A673 (cell line): ENCODE measurements at regions not wholly inside any gene's neighbourhood (a gene's known extent, or its start where the extent isn't known, plus 50 kb on each side); places are given as distances from the start of the nearest gene placed in this dataset.
"Not testable (repeated sequence)": the region's sequence is repeated elsewhere in the genome, so short reads cannot be mapped to it uniquely, and the experiment has no call there.

Experiments
- BruUV-seq: library from RNA; stranded (reverse); fragments of 400-500 nt; replicated peaks from 2 replicates; lab custom pipeline; 2021; lab: Mats Ljungman, UMichigan
- CTCF ChIA-PET: fragments of 300-600 bp; sonication (Branson Sonifier 250); formaldehyde crosslinking; loops from one replicate; lab custom pipeline; 2022; ENCODE audit warnings: antibody characterized with exemption; lab: Charles Lee
- POLR2A ChIA-PET: fragments of 300-600 bp; sonication (Branson Sonifier 250); formaldehyde crosslinking; loops from one replicate; lab custom pipeline; 2022; ENCODE audit warnings: antibody characterized with exemption; ENCODE audit not compliant: low non-redundant PET; lab: Charles Lee
- DNase-seq: peaks from one replicate; pipeline ENCODE4 v3.0.0-alpha.2; 2015; ENCODE audit warnings: low spot score
- H3K27ac ChIP-seq: fragments of 200-600 bp; sonication (generic); 2 replicates; pipeline ENCODE4 v1.5.1; 2016; ENCODE audit warnings: mixed run types, low read depth, mild to moderate bottlenecking, mixed read lengths, antibody characterized with exemption, low read length; ENCODE audit not compliant: poor library complexity, severe bottlenecking
- H3K27me3 ChIP-seq: fragments of 200-600 bp; sonication (generic); replicated peaks from 2 replicates; pipeline ENCODE4 v1.6.1; 2017; ENCODE audit warnings: mixed run types, low read depth, mild to moderate bottlenecking, mixed read lengths, antibody characterized with exemption, low read length; ENCODE audit not compliant: insufficient read depth, poor library complexity
- H3K36me3 ChIP-seq: fragments of 200-600 bp; sonication (generic); 2 replicates; pipeline ENCODE4 v1.6.1; 2016; ENCODE audit warnings: mixed run types, mild to moderate bottlenecking, mixed read lengths, antibody characterized with exemption, low read length; ENCODE audit not compliant: insufficient read depth, poor library complexity, severe bottlenecking
- H3K4me1 ChIP-seq: fragments of 200-600 bp; sonication (generic); 2 replicates; pipeline ENCODE4 v1.6.1; 2017; ENCODE audit warnings: mixed run types, mild to moderate bottlenecking, mixed read lengths, antibody characterized with exemption, low read length; ENCODE audit not compliant: insufficient read depth, poor library complexity, severe bottlenecking
- H3K4me3 ChIP-seq: fragments of 200-600 bp; sonication (generic); 2 replicates; pipeline ENCODE4 v1.5.1; 2016; ENCODE audit warnings: low read depth, mixed run types, mild to moderate bottlenecking, mixed read lengths, low read length; ENCODE audit not compliant: poor library complexity, severe bottlenecking
- H3K9me3 ChIP-seq: fragments of 200-600 bp; sonication (generic); 2 replicates; pipeline ENCODE4 v1.6.1; 2016; ENCODE audit warnings: mixed run types, low read depth, mild to moderate bottlenecking, mixed read lengths, antibody characterized with exemption, low read length; ENCODE audit not compliant: poor library complexity, severe bottlenecking
- CTCF ChIP-seq: fragments of 300-800, 200-600 bp; sonication (generic); conservative IDR thresholded peaks from 2 replicates; pipeline ENCODE4 v1.5.1; 2017; ENCODE audit warnings: low read depth, mild to moderate bottlenecking, antibody characterized with exemption, low read length, moderate library complexity, mixed read lengths
- EZH2 ChIP-seq: fragments of 200-600 bp; sonication (generic); IDR thresholded peaks from 2 replicates; pipeline ENCODE4 v1.6.1; 2017; ENCODE audit warnings: borderline replicate concordance, low read depth, mild to moderate bottlenecking, mixed read lengths, antibody characterized with exemption, low read length; ENCODE audit not compliant: poor library complexity, severe bottlenecking
- intact Hi-C: fragments of 100-400 bp; cut with micrococcal nuclease; formaldehyde crosslinking; loops from one replicate; pipeline ENCODE4 v1.10.0; 2022; ENCODE audit not compliant: unreplicated experiment

- Histone ChIP-seq H3K4me3 (no peak overlapping the region), H3K27me3 (no peaks in the 10 kb centered on the region), H3K9me3 (no peaks in the 10 kb centered on the region), H3K27ac (no peak overlapping the region), H3K4me1 (peaks cover under 1% of the 10 kb centered on the region), H3K36me3 (no peaks in the 10 kb centered on the region)
- DNase-seq, result no peak
- no peak for TF ChIP-seq EZH2
- TF ChIP-seq CTCF, result no peak
- no TSS peak for BruUV-seq
- intact Hi-C loops, result no loop called here
- CTCF ChIA-PET, result no interaction called here
- POLR2A ChIA-PET, result no interaction called here
These were observed 124.1 kb downstream of the ZNF365 start for GRCh38 chr10:62498271-62498670.

- DNase-seq, H3K4me3 ChIP-seq, H3K36me3 ChIP-seq, H3K27ac ChIP-seq, BruUV-seq, intact Hi-C loops, H3K27me3 ChIP-seq, POLR2A ChIA-PET, H3K4me1 ChIP-seq, CTCF ChIA-PET, H3K9me3 ChIP-seq: not testable (repeated sequence)
These were observed 125.9 kb downstream of the ZNF365 start for GRCh38 chr10:62500116-62500515.

- DNase-seq, result no peak
- no TSS peak for BruUV-seq
- CTCF ChIA-PET, result interaction anchor here (0.6 kb wide), 1 partner anchor 666 kb away, joined by 3 read pairs; no protein-coding TSS in a partner anchor
These were observed 127.4 kb downstream of the ZNF365 start for GRCh38 chr10:62501547-62501946.

More at GRCh38 chr10:62501547-62501946, 127.4 kb downstream of the ZNF365 start:
- TF ChIP-seq EZH2 (no peak), CTCF (no peak)
- no peaks in the 10 kb centered on the region for H3K27me3 ChIP-seq
- intact Hi-C loops, result no loop called here
- H3K4me1 ChIP-seq, result peaks cover 5% of the 10 kb centered on the region
- H3K27ac ChIP-seq, result no peak overlapping the region
- POLR2A ChIA-PET, result no interaction called here
- no peaks in the 10 kb centered on the region for H3K9me3 ChIP-seq
- H3K4me3 ChIP-seq, result no peak overlapping the region
- no peaks in the 10 kb centered on the region for H3K36me3 ChIP-seq
